NCI-H460 (cell line): ENCODE measurements at regions not wholly inside any gene's neighbourhood (a gene's known extent, or its start where the extent isn't known, plus 50 kb on each side); places are given as distances from the start of the nearest gene placed in this dataset.
"Not testable (repeated sequence)": the region's sequence is repeated elsewhere in the genome, so short reads cannot be mapped to it uniquely, and the experiment has no call there.

Source experiments
- DNase-seq: peaks from one replicate; pipeline ENCODE4 v3.0.0-alpha.2; 2016; ENCODE audit warnings: low read depth; ENCODE audit errors: extremely low read depth

GRCh38 chr5:136501133-136501532 lies 135.8 kb upstream of the TRPC7 start:
- no peak for DNase-seq

DNA sequence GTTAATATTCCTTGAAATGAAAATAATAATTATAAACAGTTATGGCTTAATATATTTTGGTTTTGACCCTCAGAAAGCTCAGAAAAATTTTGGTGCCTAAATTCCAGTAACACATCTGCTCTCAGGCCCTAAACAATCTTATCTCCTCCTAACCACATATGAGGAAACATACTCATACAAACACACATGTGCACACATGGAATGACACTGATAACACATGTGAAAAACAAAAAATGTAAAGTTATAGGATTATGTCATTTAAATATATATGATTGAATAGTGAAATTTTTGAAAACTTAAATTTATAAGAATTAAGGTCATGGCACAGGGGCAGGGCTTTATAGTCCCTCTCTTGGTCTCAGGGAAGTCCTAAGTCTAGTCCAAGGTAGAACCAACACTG lies 127.2 kb upstream of the TRPC7 start:
- no peak for DNase-seq

GRCh38 chr5:136491806-136492205 lies 126.5 kb upstream of the TRPC7 start:
- no peak for DNase-seq

- no peak for DNase-seq
These were observed 119.5 kb upstream of the TRPC7 start for GRCh38 chr5:136484808-136485325.

GRCh38 chr5:136482206-136482605 lies 116.9 kb upstream of the TRPC7 start:
- DNase-seq = no peak

GRCh38 chr5:136474466-136474865 lies 109.1 kb upstream of the TRPC7 start:
- no peak for DNase-seq

- no peak for DNase-seq
These were observed 102.3 kb upstream of the TRPC7 start for GRCh38 chr5:136467632-136468031.

- no peak for DNase-seq
These were observed 100.7 kb upstream of the TRPC7 start for GRCh38 chr5:136466041-136466415.

DNA sequence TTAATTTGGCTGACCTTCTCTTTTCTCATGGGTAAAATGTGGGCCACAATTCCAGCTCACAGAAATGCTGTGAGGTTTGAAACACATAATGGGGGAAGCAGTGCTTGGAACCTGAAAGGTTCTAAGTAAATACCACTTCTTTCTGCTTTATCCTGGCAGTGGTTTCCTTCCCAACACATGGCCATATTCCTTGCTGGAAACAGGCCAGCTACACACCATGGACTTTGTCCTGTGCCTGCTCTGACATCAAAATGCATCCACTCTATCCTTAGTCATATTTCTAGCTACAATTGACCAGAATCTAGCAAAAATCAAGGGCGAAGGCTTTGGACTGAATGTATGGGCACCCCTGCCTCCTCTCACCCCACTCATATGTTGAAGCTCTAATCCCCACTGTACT lies 93.1 kb upstream of the TRPC7 start:
- DNase-seq = no peak

- DNase-seq = no peak
These were observed 92.2 kb upstream of the TRPC7 start for GRCh38 chr5:136457390-136458013.

- DNase-seq = no peak
These were observed 90.1 kb upstream of the TRPC7 start for GRCh38 chr5:136455409-136455808.

GRCh38 chr5:136453986-136454758 lies 88.8 kb upstream of the TRPC7 start:
- DNase-seq = no peak

DNA sequence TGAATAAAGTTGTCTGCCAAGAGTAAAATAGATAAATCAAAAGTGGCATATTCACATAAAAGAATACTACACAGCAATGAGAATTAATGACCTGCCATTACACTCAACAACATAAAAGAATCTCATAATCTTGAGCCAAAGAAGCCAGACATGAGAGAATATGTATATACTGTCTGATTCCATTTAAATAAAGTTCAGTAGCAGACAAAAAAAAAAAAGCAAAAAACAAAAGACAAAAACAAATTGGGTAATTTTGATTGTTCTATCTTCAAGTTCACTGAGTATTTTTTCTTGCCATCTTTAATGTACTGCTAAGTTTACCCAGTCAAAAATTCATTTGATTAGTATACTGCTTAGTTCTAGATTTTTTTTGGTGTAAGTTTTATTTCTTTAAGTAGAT lies 87.9 kb upstream of the TRPC7 start:
- no peak for DNase-seq

GRCh38 chr5:136447576-136447975 lies 82.2 kb upstream of the TRPC7 start:
- not testable (repeated sequence) for DNase-seq

DNA sequence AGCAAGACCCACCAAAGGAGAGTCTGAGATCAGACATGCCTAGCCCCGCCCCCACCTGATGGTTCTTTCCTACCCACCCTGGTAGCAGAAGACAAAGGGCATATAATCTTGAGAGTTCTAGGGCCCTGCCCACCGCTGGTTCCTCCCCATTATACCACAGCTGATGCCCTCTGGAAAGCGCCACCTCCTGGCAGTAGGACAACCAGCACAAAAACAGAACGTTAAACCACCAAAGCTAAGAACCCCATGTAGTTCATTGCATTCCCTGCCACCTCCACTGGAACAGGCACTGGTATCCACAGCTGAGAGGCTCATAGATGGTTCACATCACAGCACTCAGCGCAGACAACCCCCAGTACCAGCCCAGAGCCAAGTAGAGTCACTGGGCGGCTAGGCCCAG lies 81.2 kb upstream of the TRPC7 start:
- DNase-seq = no peak

GRCh38 chr5:136444099-136444498 lies 78.8 kb upstream of the TRPC7 start:
- not testable (repeated sequence) for DNase-seq

DNA sequence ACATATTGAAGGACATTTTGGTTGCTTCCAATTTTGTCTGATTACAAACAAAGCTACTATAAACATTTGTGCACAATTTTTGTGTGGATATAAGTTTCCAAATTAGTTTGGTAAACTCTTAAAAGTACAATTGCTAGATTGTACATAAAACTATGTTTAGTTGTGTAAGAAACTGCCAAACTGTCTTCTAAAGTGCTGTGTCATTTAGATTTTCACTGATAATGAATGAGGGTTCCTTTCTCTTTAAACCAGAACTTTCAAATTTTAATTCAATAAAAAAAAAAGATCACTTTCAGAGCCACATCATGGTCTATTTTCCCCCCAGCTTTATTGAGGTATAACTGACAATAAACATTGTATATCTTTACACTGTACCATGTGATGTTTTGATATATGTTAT lies 74.0 kb upstream of the TRPC7 start:
- DNase-seq = no peak

GRCh38 chr5:136435946-136436543 lies 70.7 kb upstream of the TRPC7 start:
- no peak for DNase-seq

GRCh38 chr5:136434795-136435194 lies 69.5 kb upstream of the TRPC7 start:
- no peak for DNase-seq

GRCh38 chr5:136432705-136433104 lies 67.4 kb upstream of the TRPC7 start:
- no peak for DNase-seq

DNA sequence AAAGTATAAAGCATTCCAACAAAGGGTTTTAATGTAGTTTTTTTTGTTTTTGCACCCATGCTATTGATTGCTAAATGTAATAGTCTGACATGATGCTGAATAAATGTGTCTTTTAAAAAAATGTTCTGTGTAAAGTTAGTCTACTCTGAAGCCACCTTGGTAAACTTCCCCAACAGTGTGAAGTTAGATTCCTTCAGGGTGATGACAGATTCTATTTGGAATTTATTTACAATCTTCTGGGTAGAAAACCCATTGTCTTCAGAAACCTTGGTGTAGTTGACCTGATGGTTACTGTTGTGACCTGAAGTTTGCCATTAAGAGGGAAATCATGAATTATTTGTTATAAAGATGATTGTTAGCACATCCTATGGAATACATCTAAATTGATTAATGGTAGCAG lies 64.7 kb upstream of the TRPC7 start:
- no peak for DNase-seq

- DNase-seq = no peak
These were observed 62.1 kb upstream of the TRPC7 start for GRCh38 chr5:136427426-136427825.
